GM23338 (cell line): ENCODE measurements at regions not wholly inside any gene's neighbourhood (a gene's known extent, or its start where the extent isn't known, plus 50 kb on each side); places are given as distances from the start of the nearest gene placed in this dataset.

Experiments
- ATAC-seq: fragments of 200-7000 bp; cut with Tn5 transposase; 3 replicates; pipeline ENCODE4 v1.9.1; 2020
- DNase-seq: peaks from one replicate; pipeline ENCODE4 v3.0.0-alpha.2; 2015; ENCODE audit warnings: low spot score
- H2AFZ ChIP-seq: fragments of 200-600 bp; sonication (generic); 2 replicates; pipeline ENCODE4 v1.8.0; 2016; ENCODE audit warnings: antibody characterized with exemption, mild to moderate bottlenecking, moderate library complexity
- H3F3A ChIP-seq: fragments of 200-600 bp; sonication (generic); replicated peaks from 2 replicates; pipeline ENCODE4 v1.8.0; 2017; ENCODE audit warnings: antibody characterized with exemption, mixed run types, low read depth
- H3K27ac ChIP-seq: fragments of 200-600 bp; sonication (generic); 2 replicates; pipeline ENCODE4 v1.6.1; 2016; ENCODE audit warnings: low read depth
- H3K27me3 ChIP-seq: fragments of 200-600 bp; sonication (generic); 2 replicates; pipeline ENCODE4 v1.8.0; 2016; ENCODE audit warnings: mild to moderate bottlenecking, mixed run types, moderate library complexity; ENCODE audit not compliant: insufficient read depth
- H3K36me3 ChIP-seq: fragments of 200-600 bp; sonication (generic); 2 replicates; pipeline ENCODE4 v1.8.0; 2016; ENCODE audit warnings: mild to moderate bottlenecking; ENCODE audit not compliant: insufficient read depth
- H3K4me1 ChIP-seq: fragments of 200-600 bp; sonication (generic); 2 replicates; pipeline ENCODE4 v1.8.0; 2016; ENCODE audit warnings: mild to moderate bottlenecking, moderate library complexity; ENCODE audit not compliant: insufficient read depth
- H3K4me2 ChIP-seq: fragments of 200-600 bp; sonication (generic); 2 replicates; pipeline ENCODE4 v1.7.1; 2017; ENCODE audit warnings: mixed run types
- H3K4me3 ChIP-seq: fragments of 200-600 bp; sonication (generic); 2 replicates; pipeline ENCODE4 v1.6.1; 2016; ENCODE audit warnings: mixed run types
- H3K79me2 ChIP-seq: fragments of 200-600 bp; sonication (generic); replicated peaks from 2 replicates; pipeline ENCODE4 v1.8.0; 2017; ENCODE audit warnings: mild to moderate bottlenecking; ENCODE audit not compliant: insufficient read depth
- H3K9me2 ChIP-seq: fragments of 200-600 bp; sonication (generic); 2 replicates; pipeline ENCODE4 v1.8.0; 2017; ENCODE audit not compliant: insufficient read depth
- H4K20me1 ChIP-seq: fragments of 200-600 bp; sonication (generic); replicated peaks from 2 replicates; pipeline ENCODE4 v1.8.0; 2017; ENCODE audit warnings: mild to moderate bottlenecking; ENCODE audit not compliant: insufficient read depth
- H3K27ac Mint-ChIP-seq: 2 replicates; pipeline ENCODE4 v1.8.0; 2020; ENCODE audit warnings: inconsistent platforms, mild to moderate bottlenecking, moderate library complexity, mixed read lengths
- H3K27me3 Mint-ChIP-seq: 3 replicates; pipeline ENCODE4 v1.8.0; 2022; ENCODE audit warnings: low read depth, mild to moderate bottlenecking, moderate library complexity, mixed read lengths, inconsistent platforms; ENCODE audit not compliant: insufficient read depth, poor library complexity
- H3K36me3 Mint-ChIP-seq: 3 replicates; pipeline ENCODE4 v1.8.0; 2021; ENCODE audit warnings: low read depth, mild to moderate bottlenecking, inconsistent platforms, moderate library complexity, mixed read lengths
- H3K4me1 Mint-ChIP-seq: 3 replicates; pipeline ENCODE4 v1.8.0; 2020; ENCODE audit warnings: mild to moderate bottlenecking, inconsistent platforms, mixed read lengths
- H3K4me3 Mint-ChIP-seq: 3 replicates; pipeline ENCODE4 v1.8.0; 2021; ENCODE audit warnings: moderate library complexity, mild to moderate bottlenecking, inconsistent platforms, mixed read lengths
- H3K9me3 Mint-ChIP-seq: 3 replicates; pipeline ENCODE4 v1.8.0; 2020; ENCODE audit warnings: moderate library complexity, mild to moderate bottlenecking, inconsistent platforms, mixed read lengths
- CREB1 ChIP-seq: fragments of 250-450 bp; sonication (Bioruptor Pico); IDR thresholded peaks from 2 replicates; pipeline ENCODE4 v1.5.0; 2020; ENCODE audit warnings: low read depth, mild to moderate bottlenecking, moderate library complexity
- EZH2 ChIP-seq: fragments of 200-600 bp; sonication (generic); IDR thresholded peaks from one replicate; pipeline ENCODE4 v1.8.0; 2017; ENCODE audit warnings: antibody characterized with exemption, mild to moderate bottlenecking, low read depth; ENCODE audit not compliant: unreplicated experiment
- JUNB ChIP-seq: IDR thresholded peaks from one replicate; pipeline ENCODE4 v1.6.1; 2016; ENCODE audit warnings: antibody characterized with exemption; ENCODE audit not compliant: unreplicated experiment
- NANOG ChIP-seq: IDR thresholded peaks from 2 replicates; pipeline ENCODE4 v1.6.1; 2016; ENCODE audit warnings: antibody characterized with exemption, borderline replicate concordance
- STAT1 ChIP-seq: IDR thresholded peaks from one replicate; pipeline ENCODE4 v1.6.1; 2016; ENCODE audit warnings: antibody characterized with exemption; ENCODE audit not compliant: unreplicated experiment
- ZNF114 ChIP-seq: fragments of 250-450 bp; sonication (Bioruptor Pico); IDR thresholded peaks from 2 replicates; pipeline ENCODE4 v1.5.0; 2020; ENCODE audit warnings: mild to moderate bottlenecking, moderate library complexity
- ZNF331 ChIP-seq: fragments of 250-450 bp; sonication (Bioruptor Pico); IDR thresholded peaks from 2 replicates; pipeline ENCODE4 v1.5.0; 2020; ENCODE audit warnings: low read depth, mild to moderate bottlenecking, moderate library complexity
- TF ChIP-seq, protein P1 (sequence below): IDR thresholded peaks from one replicate; pipeline ENCODE4 v1.6.1; 2018; ENCODE audit warnings: antibody characterized with exemption; ENCODE audit not compliant: unreplicated experiment
- TF ChIP-seq, protein P2 (sequence below): IDR thresholded peaks from 2 replicates; pipeline ENCODE4 v1.6.1; 2016; ENCODE audit warnings: antibody characterized with exemption

DNA sequence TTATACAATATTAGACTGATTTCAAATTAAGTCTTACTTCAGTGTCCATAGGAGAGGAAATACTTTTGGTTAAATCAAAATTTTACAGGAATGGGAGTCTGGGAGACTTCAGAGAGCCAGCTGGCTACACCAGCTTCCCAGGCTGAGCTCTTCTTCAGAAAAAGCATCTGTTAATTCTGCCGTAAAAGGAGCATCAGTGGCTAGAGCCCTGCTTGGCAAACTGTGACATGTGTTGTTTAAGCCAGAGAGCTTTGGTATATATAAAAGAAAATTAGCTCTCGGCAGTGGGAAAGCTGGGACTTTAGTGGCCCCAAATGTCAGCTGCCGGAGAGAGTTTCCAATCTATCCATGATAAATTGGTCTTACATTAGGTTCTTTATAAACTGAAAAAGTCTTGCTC is 378.8 kb upstream of the TUSC1 start:
- Histone ChIP-seq H3K36me3 (no peaks in the 10 kb centered on the region), H3K4me3 (no peak overlapping the region), H4K20me1 (no peaks in the 10 kb centered on the region), H3F3A (no peaks in the 10 kb centered on the region), H3K4me2 (no peak overlapping the region), H3K27ac (no peak overlapping the region), H3K9me2 (no peaks in the 10 kb centered on the region; the same call in 1 of the 2 replicates), H3K4me1 (peaks cover 20% of the 10 kb centered on the region), H3K27me3 (no peaks in the 10 kb centered on the region), H3K79me2 (no peaks in the 10 kb centered on the region), H2AFZ (0 out of 2 replicates have a peak overlapping the region, but pooled peaks have one; percentile 9)
- Mint-ChIP-seq H3K36me3 (no peaks in the 10 kb centered on the region; the same call in 1 of the 3 replicates), H3K4me3 (no peak overlapping the region), H3K4me1 (peaks cover 28% of the 10 kb centered on the region), H3K27ac (no peak overlapping the region), H3K9me3 (peaks cover 2% of the 10 kb centered on the region; the same call in 1 of the 3 replicates), H3K27me3 (peaks cover 1% of the 10 kb centered on the region)
- TF ChIP-seq, protein P1, sequence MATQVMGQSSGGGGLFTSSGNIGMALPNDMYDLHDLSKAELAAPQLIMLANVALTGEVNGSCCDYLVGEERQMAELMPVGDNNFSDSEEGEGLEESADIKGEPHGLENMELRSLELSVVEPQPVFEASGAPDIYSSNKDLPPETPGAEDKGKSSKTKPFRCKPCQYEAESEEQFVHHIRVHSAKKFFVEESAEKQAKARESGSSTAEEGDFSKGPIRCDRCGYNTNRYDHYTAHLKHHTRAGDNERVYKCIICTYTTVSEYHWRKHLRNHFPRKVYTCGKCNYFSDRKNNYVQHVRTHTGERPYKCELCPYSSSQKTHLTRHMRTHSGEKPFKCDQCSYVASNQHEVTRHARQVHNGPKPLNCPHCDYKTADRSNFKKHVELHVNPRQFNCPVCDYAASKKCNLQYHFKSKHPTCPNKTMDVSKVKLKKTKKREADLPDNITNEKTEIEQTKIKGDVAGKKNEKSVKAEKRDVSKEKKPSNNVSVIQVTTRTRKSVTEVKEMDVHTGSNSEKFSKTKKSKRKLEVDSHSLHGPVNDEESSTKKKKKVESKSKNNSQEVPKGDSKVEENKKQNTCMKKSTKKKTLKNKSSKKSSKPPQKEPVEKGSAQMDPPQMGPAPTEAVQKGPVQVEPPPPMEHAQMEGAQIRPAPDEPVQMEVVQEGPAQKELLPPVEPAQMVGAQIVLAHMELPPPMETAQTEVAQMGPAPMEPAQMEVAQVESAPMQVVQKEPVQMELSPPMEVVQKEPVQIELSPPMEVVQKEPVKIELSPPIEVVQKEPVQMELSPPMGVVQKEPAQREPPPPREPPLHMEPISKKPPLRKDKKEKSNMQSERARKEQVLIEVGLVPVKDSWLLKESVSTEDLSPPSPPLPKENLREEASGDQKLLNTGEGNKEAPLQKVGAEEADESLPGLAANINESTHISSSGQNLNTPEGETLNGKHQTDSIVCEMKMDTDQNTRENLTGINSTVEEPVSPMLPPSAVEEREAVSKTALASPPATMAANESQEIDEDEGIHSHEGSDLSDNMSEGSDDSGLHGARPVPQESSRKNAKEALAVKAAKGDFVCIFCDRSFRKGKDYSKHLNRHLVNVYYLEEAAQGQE: no peak
- TF ChIP-seq ZNF114 (CRISPR knock-in tag) (no peak), CREB1 (CRISPR knock-in tag) (no peak), JUNB (no peak), EZH2 (no peak), STAT1 (no peak)
- DNase-seq (no peak), ATAC-seq (no peak)

DNA sequence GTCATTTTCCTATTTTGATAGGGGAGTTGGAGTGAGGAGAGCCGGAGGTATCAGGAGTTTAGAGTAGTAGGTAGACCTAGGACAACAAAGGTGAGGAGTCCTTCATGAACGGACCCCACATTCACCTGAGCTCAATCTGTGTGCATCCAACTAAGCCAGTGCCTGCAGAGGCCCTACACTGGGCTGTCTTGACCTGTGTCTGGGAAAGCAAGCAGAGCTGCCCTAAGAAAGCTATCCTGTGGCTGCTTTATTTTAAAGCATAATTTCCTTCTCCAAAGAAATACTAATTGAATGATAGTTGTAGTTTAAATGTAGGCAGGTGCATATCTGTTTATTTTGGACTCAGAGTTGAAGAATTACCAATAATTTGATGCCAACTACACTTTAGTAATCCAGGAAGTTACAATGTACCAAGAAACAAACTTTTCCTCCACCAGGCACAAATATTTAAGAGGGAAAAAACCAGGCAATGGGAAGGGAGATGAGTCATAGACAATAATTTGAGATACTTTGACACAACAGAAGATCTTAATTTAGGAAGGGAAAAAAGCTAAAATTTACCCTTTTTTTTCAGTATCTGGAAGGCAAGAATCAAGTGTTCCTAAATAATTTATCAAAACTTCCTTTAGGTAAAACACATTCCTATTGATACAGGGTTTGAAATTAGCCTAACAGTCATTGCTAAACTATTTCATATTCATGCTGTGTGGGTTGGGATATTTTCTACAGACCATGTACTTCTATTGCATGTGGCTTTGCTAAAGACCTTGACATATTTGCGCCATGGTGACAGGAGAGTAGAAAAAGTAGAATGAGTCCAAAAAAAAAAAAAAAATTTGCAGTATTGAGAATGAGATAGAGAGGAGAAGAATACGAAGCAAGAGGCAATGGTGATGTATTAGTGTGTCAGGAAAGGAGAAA is 376.6 kb upstream of the TUSC1 start:
- Mint-ChIP-seq H3K27ac (no peak overlapping the region), H3K4me3 (no peak overlapping the region)
- TF ChIP-seq, protein P2, sequence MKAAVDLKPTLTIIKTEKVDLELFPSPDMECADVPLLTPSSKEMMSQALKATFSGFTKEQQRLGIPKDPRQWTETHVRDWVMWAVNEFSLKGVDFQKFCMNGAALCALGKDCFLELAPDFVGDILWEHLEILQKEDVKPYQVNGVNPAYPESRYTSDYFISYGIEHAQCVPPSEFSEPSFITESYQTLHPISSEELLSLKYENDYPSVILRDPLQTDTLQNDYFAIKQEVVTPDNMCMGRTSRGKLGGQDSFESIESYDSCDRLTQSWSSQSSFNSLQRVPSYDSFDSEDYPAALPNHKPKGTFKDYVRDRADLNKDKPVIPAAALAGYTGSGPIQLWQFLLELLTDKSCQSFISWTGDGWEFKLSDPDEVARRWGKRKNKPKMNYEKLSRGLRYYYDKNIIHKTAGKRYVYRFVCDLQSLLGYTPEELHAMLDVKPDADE: no peak
- TF ChIP-seq ZNF331 (CRISPR knock-in tag): no peak
- TF ChIP-seq NANOG: no peak
- TF ChIP-seq, protein P1: no peak
- TF ChIP-seq ZNF114 (CRISPR knock-in tag): no peak

More for the DNA sequence above, 376.6 kb upstream of the TUSC1 start:
- no peak overlapping the region for H2AFZ ChIP-seq
- no peaks in the 10 kb centered on the region for H3K36me3 ChIP-seq
- no peak overlapping the region for H3K4me2 ChIP-seq
- Mint-ChIP-seq H3K36me3 (no peaks in the 10 kb centered on the region; the same call in 1 of the 3 replicates), H3K27me3 (peaks cover 3% of the 10 kb centered on the region), H3K4me1 (peaks cover 9% of the 10 kb centered on the region; the same call in 2 of the 3 replicates), H3K9me3 (peaks cover 2% of the 10 kb centered on the region; the same call in 2 of the 3 replicates)
- ATAC-seq (no peak), DNase-seq (no peak)
- H3K4me1 ChIP-seq: 0 out of 2 replicates have a peak, but pooled peaks cover 3% of the 10 kb centered on the region
- H3K27ac ChIP-seq: no peak overlapping the region
- H3F3A ChIP-seq: no peaks in the 10 kb centered on the region
- H4K20me1 ChIP-seq: no peaks in the 10 kb centered on the region
- no peaks in the 10 kb centered on the region; the same call in 1 of the 2 replicates for H3K9me2 ChIP-seq
- H3K27me3 ChIP-seq: no peaks in the 10 kb centered on the region
- no peak overlapping the region for H3K4me3 ChIP-seq
- H3K79me2 ChIP-seq: no peaks in the 10 kb centered on the region
